HG02943 (cell line): ENCODE measurements at regions not wholly inside any gene's neighbourhood (a gene's known extent, or its start where the extent isn't known, plus 50 kb on each side); places are given as distances from the start of the nearest gene placed in this dataset.
"Not testable (repeated sequence)": the region's sequence is repeated elsewhere in the genome, so short reads cannot be mapped to it uniquely, and the experiment has no call there.

Source experiments
- ATAC-seq: cut with Tn5 transposase; IDR thresholded peaks from one replicate; pipeline ENCODE4 v1.9.1; 2021; ENCODE audit warnings: mild to moderate bottlenecking, low read depth, moderate library complexity; ENCODE audit not compliant: unreplicated experiment

GRCh38 chrX:65971151-65971550 lies 68.7 kb downstream of the VSIG4 start:
- no peak for ATAC-seq

DNA sequence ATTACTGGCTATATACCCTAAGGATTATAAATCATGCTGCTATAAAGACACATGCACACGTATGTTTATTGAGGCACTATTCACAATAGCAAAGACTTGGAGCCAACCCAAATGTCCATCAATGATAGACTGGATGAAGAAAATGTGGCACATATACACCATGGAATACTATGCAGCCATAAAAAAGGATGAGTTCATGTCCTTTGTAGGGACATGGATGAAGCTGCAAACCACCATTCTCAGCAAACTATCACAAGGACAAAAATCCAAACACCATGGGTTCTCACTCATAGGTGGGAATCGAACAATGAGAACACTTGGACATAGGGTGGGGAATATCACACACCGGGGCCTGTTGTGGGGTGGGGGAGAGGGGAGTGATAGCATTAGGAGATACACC lies 72.7 kb downstream of the VSIG4 start:
- not testable (repeated sequence) for ATAC-seq

DNA sequence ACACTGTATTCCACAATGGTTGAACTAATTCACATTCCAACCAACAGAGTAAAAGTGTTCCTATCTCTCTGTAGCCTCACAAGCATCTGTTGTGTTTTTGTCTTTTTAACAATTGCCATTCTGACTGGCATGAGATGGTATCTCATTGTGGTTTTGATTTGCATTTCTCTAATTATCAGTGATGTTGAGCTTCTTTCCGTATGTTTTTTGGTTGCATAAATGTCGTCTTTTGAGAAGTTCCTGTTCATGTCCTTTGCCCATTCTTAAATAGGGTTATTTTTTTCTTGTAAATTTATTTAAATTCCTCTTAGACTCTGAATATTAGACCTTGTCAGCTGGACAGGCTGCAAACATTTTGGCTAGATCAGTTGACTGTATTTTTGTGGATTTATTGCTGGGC lies 78.2 kb downstream of the VSIG4 start:
- no peak for ATAC-seq

- no peak for ATAC-seq
Observed at GRCh38 chrX:65948103-65948502, 91.8 kb downstream of the VSIG4 start.

DNA sequence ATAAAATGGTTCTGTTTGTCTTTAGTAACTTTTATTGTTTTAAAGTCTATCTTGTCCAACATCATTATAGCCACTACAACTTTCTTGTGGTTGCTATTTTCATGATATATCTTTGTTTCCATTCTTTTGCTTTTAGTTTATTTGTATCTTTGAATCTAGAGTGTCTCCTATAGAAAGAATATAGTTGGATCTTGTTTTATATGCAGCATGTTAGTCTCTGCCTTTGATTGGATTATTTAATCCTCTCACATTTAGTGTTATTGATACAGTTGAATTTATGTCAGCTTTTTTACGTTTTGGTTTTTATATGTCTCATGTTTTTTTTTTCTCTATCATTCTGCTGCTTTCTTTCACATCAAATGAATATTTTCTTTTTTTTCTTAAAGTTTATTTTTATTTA lies 98.1 kb downstream of the VSIG4 start:
- ATAC-seq: no peak

DNA sequence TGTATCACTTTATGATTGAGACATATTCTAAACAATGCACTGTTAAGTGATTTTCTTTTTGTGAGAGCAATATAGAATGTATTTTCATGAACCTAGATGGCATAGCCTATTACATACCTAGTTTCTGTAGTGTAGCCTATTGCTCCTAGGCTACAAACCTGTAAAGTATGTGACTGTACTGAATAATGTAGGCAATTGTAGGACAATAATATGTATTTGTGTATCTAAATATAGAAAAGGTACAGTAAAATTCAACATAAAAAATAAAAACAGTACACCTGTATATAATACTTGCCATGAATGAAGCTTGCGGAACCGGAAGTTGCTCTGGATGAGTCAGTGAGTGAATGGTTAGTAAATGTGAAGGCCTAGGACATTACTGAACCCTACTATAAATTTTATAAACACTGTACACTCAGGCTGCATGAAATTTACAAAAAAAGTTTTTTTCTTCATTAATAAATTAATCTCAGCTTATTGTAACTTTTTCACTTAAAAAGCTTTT lies 106.7 kb downstream of the VSIG4 start:
- no peak for ATAC-seq

DNA sequence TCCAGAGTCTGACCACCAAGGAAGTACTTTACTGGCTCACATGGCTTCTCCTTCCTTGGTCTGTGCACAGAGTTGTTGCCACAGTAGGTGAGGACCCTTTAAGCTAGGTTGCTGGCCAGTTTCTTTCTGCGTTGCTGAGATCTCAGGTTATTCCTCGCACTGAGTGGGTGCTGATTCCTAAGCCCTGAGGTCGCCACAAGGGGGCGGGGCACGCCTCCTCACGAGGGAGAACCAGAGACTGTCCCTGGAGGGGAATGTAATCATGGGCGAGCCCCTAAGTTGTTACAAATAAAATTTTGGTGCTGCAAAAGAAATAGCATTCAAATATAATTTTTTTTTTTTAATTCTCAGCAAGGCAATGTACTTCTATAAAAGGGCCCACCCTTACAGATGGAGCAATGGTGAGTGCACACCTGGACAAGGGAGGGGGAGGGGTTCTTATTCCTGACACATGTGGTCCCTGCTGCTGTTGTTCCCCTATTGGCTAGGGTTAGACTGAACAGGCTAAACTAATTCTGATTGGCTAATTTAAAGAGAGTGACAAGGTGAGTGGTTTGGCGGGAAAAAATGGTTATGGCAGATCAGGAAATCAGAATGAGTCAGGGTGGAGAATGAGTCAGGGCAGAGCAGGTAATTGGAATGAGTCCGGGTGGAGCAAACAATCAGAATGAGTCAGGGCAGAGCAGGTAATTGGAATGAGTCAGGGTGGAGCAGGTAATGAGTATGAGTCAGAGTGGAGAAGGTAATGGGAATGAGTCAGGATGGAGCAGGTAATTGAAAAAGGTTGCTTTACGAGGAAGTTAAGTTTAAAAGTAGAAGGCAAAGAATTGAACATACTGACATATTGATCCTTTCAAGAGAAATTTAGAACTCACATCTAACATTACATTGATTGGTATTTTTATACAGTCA lies 107.5 kb downstream of the VSIG4 start:
- ATAC-seq: no peak

GRCh38 chrX:65928522-65928921 lies 111.4 kb downstream of the VSIG4 start:
- ATAC-seq: no peak

DNA sequence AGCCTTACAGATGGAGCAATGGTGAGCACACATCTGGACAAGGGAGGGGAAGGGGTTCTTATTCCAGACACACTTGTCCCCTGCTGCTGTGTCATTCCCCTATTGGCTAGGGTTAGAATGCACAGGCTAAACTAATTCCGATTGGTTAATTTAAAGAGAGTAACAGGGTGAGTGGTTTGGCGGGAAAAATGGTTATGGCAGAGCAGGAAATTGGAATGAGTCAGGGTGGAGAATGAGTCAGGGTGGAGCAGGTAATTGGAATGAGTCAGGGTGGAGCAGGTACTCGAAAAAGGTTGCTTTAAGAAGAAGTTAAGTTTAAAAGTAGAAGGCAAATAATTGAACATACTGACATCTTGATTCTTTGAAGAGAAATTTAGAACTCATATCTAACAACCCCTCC lies 112.5 kb downstream of the VSIG4 start:
- not testable (repeated sequence) for ATAC-seq

GRCh38 chrX:65926095-65927019 lies 113.5 kb downstream of the VSIG4 start:
- no peak for ATAC-seq

DNA sequence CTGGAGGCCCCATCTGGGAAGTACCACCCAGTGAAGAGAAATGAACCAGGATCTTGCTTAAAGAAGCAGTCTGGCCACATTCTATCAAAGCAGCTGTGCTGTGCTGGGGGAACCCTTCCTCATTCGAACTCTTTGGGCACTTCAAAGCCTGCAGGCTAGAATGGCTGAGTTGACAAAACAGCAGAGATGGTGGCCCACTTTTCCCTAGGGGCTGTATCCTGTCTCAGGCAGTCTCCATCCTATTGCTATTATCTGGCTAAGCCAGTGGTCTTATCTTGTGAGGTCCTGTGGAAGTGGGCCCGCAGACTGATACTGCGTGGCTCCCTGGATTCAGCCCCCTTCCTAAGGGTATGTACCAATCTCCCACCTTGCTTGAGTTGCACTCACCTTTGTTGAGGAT lies 114.3 kb downstream of the VSIG4 start:
- ATAC-seq: no peak

- ATAC-seq: no peak
Observed at GRCh38 chrX:65925005-65925404, 114.9 kb downstream of the VSIG4 start.

- no peak for ATAC-seq
Observed at GRCh38 chrX:65921363-65921762, 118.5 kb downstream of the VSIG4 start.

DNA sequence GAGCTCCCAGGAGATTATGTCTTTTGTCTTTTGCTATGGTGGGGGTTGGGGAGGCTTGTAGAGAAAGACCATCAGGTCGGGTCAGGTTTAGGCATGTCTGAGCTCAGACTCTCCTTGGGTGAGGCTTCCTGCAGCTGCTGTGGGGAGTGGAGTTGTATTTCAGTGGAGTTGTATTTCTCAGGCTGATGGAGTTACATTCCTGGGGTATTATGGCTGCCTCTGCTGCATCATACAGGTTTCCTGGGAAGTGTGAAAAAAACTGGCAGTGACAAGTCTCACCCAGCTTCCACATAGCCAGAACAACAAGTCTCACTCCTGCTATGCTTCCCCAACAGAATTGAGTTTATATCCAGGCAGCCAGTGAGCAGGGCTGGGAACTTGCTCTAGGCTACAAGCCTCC lies 119.3 kb downstream of the VSIG4 start:
- no peak for ATAC-seq

DNA sequence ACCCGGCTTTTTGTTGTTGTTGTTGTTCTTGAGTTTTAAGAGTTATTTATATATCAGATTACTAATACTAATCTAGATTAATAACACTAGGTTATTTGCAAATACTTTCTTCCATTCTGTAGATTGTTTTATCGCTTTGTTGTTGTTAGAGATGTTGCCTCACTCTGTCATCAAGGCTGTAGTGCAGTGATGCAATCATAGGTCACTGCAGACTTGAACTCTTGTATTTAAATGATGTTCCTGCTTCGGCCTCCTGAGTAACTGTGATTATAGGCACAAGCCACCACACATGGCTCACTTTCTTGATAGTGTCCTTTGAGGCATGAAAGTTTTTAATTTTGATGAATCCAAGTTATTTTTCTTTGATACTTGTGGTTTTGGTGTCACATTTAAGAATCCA lies 129.0 kb downstream of the VSIG4 start:
- no peak for ATAC-seq

- no peak for ATAC-seq
Observed at GRCh38 chrX:65903750-65904149, 136.1 kb downstream of the VSIG4 start.

GRCh38 chrX:65902011-65902410 lies 137.9 kb downstream of the VSIG4 start:
- no peak for ATAC-seq

GRCh38 chrX:65900850-65901844 lies 138.7 kb downstream of the VSIG4 start:
- no peak for ATAC-seq

DNA sequence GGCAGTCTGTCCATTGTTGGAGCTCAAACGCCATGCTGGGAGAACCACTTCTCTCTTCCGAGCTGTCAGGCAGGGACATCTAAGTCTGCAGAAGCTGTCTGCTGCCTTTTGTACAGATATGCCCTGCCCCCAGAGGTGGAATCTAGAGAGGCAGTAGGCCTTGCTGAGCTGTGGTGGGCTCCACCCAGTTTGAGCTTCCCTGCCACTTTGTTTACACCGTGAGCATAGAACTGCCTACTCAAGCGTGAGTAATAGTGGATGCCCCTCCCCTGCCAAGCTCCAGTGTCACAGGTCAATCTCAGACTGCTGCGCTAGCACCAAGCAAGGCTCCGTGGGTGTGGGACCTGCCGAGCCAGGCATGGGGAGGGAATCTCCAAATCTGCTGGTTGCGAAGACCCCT lies 145.7 kb downstream of the VSIG4 start:
- ATAC-seq: no peak

GRCh38 chrX:65891817-65892216 lies 148.1 kb downstream of the VSIG4 start:
- ATAC-seq: not testable (repeated sequence)
